Colonic mucosa (tissue), 4 donors: ENCODE measurements at regions not wholly inside any gene's neighbourhood (a gene's known extent, or its start where the extent isn't known, plus 50 kb on each side); places are given as distances from the start of the nearest gene placed in this dataset.

Source experiments
- DNase-seq: peaks from one replicate; pipeline ENCODE4 v3.0.0-alpha.2; 2020
- H3K27ac ChIP-seq: fragments of 200-600 bp; one replicate; pipeline ENCODE4 v1.8.0; 2021
- H3K27me3 ChIP-seq: fragments of 200-600 bp; one replicate; pipeline ENCODE4 v1.8.0; 2021
- H3K36me3 ChIP-seq: fragments of 200-600 bp; one replicate; pipeline ENCODE4 v1.8.0; 2021
- H3K4me1 ChIP-seq: fragments of 200-600 bp; one replicate; pipeline ENCODE4 v1.8.0; 2021; ENCODE audit warnings: mild to moderate bottlenecking
- H3K4me3 ChIP-seq: fragments of 200-600 bp; one replicate; pipeline ENCODE4 v1.8.0; 2021
- H3K9ac ChIP-seq, 2 donors: one replicate each; pipeline ENCODE4 v1.7.0; 2013; ENCODE audit warnings: control low read depth in 2 of 2, low read depth in 2 of 2, low read length in 2 of 2
- H3K9me3 ChIP-seq: fragments of 200-600 bp; one replicate; pipeline ENCODE4 v1.8.0; 2021
- intact Hi-C: fragments of 100-400 bp; cut with DNase I; formaldehyde crosslinking; loops from one replicate; pipeline ENCODE4 v1.14.1; 2022
- TF ChIP-seq, protein P1 (sequence below): fragments of 200-600 bp; IDR thresholded peaks from one replicate; pipeline ENCODE4 v1.8.0; 2022; ENCODE audit warnings: antibody characterized with exemption, mild to moderate bottlenecking
- donor health status: healthy.
- donor health status: DM: no; HTN: no; CAD: no.
- donor health status: DM: no; HTN: no; CAD: no.

DNA sequence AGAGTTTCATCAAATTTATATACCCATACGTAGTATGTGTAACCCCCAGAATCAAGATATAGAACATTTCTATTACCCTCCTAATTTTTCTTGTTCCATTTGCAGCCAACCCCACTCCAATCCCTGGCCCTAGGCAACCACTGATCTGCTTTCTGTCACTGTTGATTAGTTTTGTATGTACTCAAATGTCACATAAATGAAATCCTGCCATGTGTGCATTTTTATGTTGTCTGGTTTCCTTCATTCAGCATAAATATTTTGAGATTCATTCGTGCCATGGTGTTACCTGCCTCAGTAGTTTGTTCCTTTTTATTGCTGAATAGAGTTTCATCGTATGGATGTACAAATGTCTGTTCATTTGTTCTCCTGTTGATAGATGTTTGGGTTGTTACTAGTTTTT lies 126.3 kb downstream of the MID1IP1 start:
- intact Hi-C loops = no loop called here
- Histone ChIP-seq H3K9ac (no peak overlapping the region), H3K9me3 (no peaks in the 10 kb centered on the region), H3K4me1 (no peaks in the 10 kb centered on the region), H3K36me3 (no peaks in the 10 kb centered on the region), H3K27ac (no peak overlapping the region), H3K27me3 (no peaks in the 10 kb centered on the region), H3K4me3 (no peak overlapping the region)
- DNase-seq = no peak
- TF ChIP-seq, protein P1, sequence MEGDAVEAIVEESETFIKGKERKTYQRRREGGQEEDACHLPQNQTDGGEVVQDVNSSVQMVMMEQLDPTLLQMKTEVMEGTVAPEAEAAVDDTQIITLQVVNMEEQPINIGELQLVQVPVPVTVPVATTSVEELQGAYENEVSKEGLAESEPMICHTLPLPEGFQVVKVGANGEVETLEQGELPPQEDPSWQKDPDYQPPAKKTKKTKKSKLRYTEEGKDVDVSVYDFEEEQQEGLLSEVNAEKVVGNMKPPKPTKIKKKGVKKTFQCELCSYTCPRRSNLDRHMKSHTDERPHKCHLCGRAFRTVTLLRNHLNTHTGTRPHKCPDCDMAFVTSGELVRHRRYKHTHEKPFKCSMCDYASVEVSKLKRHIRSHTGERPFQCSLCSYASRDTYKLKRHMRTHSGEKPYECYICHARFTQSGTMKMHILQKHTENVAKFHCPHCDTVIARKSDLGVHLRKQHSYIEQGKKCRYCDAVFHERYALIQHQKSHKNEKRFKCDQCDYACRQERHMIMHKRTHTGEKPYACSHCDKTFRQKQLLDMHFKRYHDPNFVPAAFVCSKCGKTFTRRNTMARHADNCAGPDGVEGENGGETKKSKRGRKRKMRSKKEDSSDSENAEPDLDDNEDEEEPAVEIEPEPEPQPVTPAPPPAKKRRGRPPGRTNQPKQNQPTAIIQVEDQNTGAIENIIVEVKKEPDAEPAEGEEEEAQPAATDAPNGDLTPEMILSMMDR = no peak

DNA sequence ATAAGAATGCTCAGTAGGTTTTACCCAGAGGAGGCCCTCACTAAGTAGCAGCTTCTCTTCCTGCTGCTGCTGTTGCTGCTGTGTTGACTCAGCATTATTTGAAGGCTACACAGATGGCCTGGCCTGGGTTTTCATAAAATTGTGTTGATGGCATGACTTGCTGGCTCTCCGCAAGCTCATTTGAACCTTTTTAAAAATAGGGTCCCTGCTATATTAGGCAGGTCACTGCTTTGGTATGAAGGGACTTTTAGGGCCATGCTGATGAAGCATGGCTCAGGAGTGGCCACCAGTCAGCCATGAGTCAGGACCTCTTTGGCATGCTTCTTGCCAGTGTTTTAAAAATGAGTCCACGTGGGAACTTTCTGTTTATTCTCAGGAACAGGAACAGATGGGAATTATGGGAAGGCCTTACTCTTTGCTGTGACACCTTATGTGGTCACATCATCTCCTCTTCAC lies 128.7 kb downstream of the MID1IP1 start:
- Histone ChIP-seq H3K4me3 (no peak overlapping the region), H3K27ac (no peak overlapping the region), H3K9ac (no peak overlapping the region), H3K9me3 (no peaks in the 10 kb centered on the region), H3K4me1 (no peaks in the 10 kb centered on the region), H3K36me3 (no peaks in the 10 kb centered on the region), H3K27me3 (no peaks in the 10 kb centered on the region)
- TF ChIP-seq, protein P1 = no peak
- no peak for DNase-seq
- intact Hi-C loops = no loop called here

DNA sequence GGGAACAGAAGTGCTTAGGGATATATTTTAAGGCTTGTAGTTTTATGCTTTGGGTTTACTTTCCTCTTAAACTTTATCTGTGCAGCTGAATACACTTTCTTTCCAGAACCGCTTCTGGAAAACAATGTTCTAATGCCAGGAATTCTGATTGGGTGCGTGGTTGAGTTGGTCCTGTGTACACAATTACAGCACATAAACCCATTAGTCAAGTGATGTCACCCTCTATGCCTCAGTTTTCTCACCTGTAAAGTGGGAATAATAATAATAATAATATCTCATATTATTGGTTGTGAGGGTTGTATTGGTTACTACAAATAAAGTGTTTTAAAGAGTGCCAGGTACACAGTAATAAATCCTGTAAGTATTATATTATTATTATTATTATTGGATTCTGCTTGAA lies 129.2 kb downstream of the MID1IP1 start:
- Histone ChIP-seq H3K9ac (no peak overlapping the region), H3K4me1 (no peaks in the 10 kb centered on the region), H3K27me3 (no peaks in the 10 kb centered on the region), H3K36me3 (no peaks in the 10 kb centered on the region), H3K27ac (no peak overlapping the region), H3K4me3 (no peak overlapping the region), H3K9me3 (no peaks in the 10 kb centered on the region)
- DNase-seq = no peak
- TF ChIP-seq, protein P1 = no peak
- intact Hi-C loops = no loop called here

DNA sequence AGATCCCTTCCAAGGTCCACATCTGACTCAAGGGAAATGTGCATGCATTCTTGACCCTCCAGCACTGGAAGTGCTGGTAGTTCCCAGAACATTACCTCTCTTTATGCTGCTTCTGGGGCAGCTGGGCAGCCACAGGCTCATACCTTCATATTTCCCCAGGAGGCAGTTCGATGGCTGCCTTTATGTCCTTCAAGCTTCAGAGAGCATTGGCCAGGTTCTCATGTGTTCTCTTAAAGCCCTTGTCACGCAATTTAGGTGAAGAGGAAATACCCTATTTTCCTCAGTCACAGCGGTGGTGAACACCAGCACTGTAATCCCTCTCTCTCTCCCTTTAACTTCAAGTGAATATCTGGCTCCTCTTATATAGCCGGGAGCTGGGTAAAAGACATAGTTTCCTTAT lies 134.3 kb downstream of the MID1IP1 start:
- intact Hi-C loops = no loop called here
- no peak overlapping the region for H3K9ac ChIP-seq
- no peaks in the 10 kb centered on the region for H3K27me3 ChIP-seq
- TF ChIP-seq, protein P1 = no peak
- H3K4me1 ChIP-seq = no peaks in the 10 kb centered on the region
- H3K9me3 ChIP-seq = no peaks in the 10 kb centered on the region
- DNase-seq = no peak
- no peak overlapping the region for H3K4me3 ChIP-seq
- no peak overlapping the region for H3K27ac ChIP-seq
- no peaks in the 10 kb centered on the region for H3K36me3 ChIP-seq

DNA sequence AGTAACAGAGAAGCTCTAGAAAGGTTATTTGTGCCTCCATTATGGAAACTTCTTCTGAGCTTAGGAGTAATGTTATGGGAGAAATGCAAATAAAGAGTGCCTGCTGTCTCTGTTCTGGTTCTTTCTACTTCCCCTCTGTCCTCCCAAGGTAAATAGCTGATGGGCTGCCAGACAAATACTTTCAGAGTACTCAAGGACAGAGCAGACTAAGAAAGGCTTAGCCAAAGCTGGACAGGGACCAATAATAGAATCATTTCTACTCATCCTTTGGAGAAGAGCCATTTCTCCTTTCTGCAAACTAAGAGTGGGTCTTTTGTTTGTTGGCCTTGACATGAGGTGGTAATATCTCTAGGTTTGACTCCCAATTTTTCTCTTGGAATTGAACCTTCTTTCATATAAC lies 136.1 kb downstream of the MID1IP1 start:
- H3K36me3 ChIP-seq = no peaks in the 10 kb centered on the region
- intact Hi-C loops = no loop called here
- no peak overlapping the region for H3K9ac ChIP-seq
- no peak overlapping the region for H3K4me3 ChIP-seq
- no peak for DNase-seq
- H3K9me3 ChIP-seq = no peaks in the 10 kb centered on the region
- H3K4me1 ChIP-seq = no peaks in the 10 kb centered on the region
- H3K27me3 ChIP-seq = no peaks in the 10 kb centered on the region
- TF ChIP-seq, protein P1 = no peak
- H3K27ac ChIP-seq = no peak overlapping the region

DNA sequence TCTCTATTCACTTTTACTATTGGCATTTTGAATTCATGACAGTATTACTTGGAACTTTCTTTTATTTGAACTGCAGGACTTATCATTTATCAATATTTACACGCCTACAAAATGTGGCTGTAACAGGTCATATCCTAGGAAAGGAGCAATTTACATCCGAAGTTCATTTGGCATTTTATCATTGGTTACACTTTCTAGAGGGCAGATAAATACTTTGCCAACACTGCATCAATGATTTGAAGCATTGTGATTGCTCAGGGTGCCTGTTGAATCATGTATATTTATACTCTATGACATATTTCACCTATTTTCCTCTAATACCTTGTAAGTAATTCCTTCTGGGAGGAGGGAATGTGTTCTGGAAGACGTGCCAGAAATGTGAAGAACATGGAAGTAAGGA lies 136.7 kb downstream of the MID1IP1 start:
- Histone ChIP-seq H3K27ac (no peak overlapping the region), H3K36me3 (no peaks in the 10 kb centered on the region), H3K9ac (no peak overlapping the region), H3K4me1 (no peaks in the 10 kb centered on the region), H3K9me3 (no peaks in the 10 kb centered on the region), H3K27me3 (no peaks in the 10 kb centered on the region), H3K4me3 (no peak overlapping the region)
- no peak for DNase-seq
- TF ChIP-seq, protein P1 = no peak
- intact Hi-C loops = no loop called here
